ENCODE measurements at regions not wholly inside any gene's neighbourhood (a gene's known extent, or its start where the extent isn't known, plus 50 kb on each side); places are given as distances from the start of the nearest gene placed in this dataset.
"Not testable (repeated sequence)": the region's sequence is repeated elsewhere in the genome, so short reads cannot be mapped to it uniquely, and the experiment has no call there.

DNA sequence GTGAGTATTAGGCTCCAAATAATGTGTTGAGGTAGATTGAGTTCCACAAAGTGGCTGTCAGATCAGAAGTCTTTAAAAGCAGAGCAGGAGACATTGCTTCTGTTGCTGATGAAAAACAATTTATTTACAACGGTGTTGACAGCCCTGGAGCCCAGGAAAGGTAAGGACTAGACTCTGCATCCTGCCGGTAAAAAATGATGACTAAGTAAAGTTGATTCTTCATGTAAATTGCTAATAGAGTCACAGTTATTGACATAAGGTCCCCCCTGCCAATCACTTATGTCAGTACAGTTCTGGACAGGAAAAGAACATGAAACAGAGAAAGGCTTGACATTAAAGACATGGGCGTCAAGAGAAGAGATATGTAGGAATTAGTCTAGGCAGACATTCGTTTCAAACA, 552.5 kb downstream of the HTR1A start:
- Mint-ChIP-seq H3K36me3 (ENCODE audit: low read depth) (no peaks in the 10 kb centered on the region), H3K4me1 (no peaks in the 10 kb centered on the region), H3K27ac (ENCODE audit: unreplicated experiment) (no peak overlapping the region), H3K27me3 (ENCODE audit: low read depth) (peaks cover 40% of the 10 kb centered on the region), H3K9me3 (no peaks in the 10 kb centered on the region), H3K4me3 (no peak overlapping the region)
- no peak for DNase-seq (ENCODE audit: low read depth, low spot score)
- TF ChIP-seq, protein P1, sequence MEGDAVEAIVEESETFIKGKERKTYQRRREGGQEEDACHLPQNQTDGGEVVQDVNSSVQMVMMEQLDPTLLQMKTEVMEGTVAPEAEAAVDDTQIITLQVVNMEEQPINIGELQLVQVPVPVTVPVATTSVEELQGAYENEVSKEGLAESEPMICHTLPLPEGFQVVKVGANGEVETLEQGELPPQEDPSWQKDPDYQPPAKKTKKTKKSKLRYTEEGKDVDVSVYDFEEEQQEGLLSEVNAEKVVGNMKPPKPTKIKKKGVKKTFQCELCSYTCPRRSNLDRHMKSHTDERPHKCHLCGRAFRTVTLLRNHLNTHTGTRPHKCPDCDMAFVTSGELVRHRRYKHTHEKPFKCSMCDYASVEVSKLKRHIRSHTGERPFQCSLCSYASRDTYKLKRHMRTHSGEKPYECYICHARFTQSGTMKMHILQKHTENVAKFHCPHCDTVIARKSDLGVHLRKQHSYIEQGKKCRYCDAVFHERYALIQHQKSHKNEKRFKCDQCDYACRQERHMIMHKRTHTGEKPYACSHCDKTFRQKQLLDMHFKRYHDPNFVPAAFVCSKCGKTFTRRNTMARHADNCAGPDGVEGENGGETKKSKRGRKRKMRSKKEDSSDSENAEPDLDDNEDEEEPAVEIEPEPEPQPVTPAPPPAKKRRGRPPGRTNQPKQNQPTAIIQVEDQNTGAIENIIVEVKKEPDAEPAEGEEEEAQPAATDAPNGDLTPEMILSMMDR (conservative IDR thresholded peaks at IDR 0.05): no peak

DNA sequence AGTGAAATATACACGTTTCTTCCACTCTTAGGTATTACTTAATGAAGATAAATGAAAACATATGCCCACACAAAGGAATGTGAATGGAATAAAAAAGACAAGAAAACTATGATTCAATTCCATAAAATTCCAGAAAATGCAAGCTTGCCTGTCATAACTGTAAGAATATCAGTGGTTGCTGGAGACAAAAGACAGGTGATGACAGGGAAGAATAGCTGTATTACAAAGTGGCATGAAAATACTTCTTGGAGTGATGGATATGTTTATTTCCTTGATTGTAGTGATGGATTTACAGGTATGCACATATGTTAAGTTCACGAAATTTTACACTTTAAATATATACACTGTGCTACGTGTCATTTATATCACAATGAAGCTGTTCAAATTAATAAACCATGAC, 553.3 kb downstream of the HTR1A start:
- no peaks in the 10 kb centered on the region for H3K36me3 Mint-ChIP-seq (ENCODE audit: low read depth)
- H3K4me1 Mint-ChIP-seq: no peaks in the 10 kb centered on the region
- no peak overlapping the region for H3K4me3 Mint-ChIP-seq
- H3K27me3 Mint-ChIP-seq (ENCODE audit: low read depth): peaks cover 36% of the 10 kb centered on the region
- no peaks in the 10 kb centered on the region for H3K9me3 Mint-ChIP-seq
- H3K27ac Mint-ChIP-seq (ENCODE audit: unreplicated experiment): no peak overlapping the region
- DNase-seq (ENCODE audit: low read depth, low spot score): no peak
- TF ChIP-seq, protein P1 (conservative IDR thresholded peaks at IDR 0.05): no peak

DNA sequence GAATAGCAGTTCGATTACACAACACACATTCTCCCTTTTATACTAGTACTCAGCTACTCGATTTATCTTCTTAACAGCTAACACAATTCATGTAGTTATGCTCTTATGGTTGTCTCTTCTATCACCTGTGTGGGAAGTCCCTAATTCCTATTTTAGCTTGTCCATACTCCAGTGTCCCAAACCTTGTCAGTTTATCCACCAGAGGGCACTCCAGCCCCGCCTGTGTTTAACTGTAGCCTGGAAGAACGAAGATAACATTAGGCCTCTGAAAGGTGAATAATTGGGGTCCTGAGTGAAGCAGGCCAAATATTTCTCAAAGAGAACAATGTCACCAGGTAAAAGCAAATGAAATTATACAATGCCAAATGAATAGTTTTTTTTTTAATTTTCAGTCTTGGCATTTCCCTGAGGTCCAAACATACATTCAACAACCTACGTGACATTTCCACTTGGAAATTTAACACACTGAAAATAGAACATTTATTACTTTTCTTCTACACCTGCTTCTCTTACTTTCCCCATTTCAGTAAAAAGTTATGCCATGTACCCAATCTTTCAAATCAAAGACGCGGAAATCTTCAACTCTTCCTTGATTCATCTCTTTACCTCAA, 560.7 kb downstream of the HTR1A start:
- Mint-ChIP-seq H3K4me3 (no peak overlapping the region), H3K36me3 (ENCODE audit: low read depth) (no peaks in the 10 kb centered on the region), H3K9me3 (no peaks in the 10 kb centered on the region), H3K27me3 (ENCODE audit: low read depth) (peaks cover 13% of the 10 kb centered on the region), H3K4me1 (no peaks in the 10 kb centered on the region), H3K27ac (ENCODE audit: unreplicated experiment) (no peak overlapping the region)
- TF ChIP-seq, protein P1 (conservative IDR thresholded peaks at IDR 0.05): peak; percentile 94
- DNase-seq (ENCODE audit: low read depth, low spot score): peak; percentile 72

DNA sequence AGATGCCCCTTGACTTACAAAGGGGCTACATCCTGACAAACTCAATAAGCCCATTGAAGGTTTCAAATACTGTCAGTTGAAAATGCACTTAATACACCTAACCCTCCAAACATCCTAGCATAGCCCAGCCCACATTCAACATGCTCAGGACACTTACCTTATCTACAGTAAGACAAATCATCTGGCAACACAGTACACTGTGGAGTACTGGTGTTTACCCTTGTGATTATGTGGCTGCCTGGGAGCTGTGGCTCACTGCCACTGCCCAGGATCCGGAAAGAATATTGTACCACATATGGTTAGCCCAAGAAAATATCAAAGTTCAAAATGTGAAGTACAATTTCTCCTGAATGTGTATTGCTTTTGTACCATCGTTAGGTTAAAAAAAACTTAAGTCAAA, 562.2 kb downstream of the HTR1A start:
- H3K4me1 Mint-ChIP-seq: no peaks in the 10 kb centered on the region
- no peak for DNase-seq (ENCODE audit: low read depth, low spot score)
- no peak overlapping the region for H3K4me3 Mint-ChIP-seq
- H3K9me3 Mint-ChIP-seq: no peaks in the 10 kb centered on the region
- H3K27me3 Mint-ChIP-seq (ENCODE audit: low read depth): peaks cover 8% of the 10 kb centered on the region
- TF ChIP-seq, protein P1 (conservative IDR thresholded peaks at IDR 0.05): no peak
- H3K36me3 Mint-ChIP-seq (ENCODE audit: low read depth): no peaks in the 10 kb centered on the region
- no peak overlapping the region for H3K27ac Mint-ChIP-seq (ENCODE audit: unreplicated experiment)

DNA sequence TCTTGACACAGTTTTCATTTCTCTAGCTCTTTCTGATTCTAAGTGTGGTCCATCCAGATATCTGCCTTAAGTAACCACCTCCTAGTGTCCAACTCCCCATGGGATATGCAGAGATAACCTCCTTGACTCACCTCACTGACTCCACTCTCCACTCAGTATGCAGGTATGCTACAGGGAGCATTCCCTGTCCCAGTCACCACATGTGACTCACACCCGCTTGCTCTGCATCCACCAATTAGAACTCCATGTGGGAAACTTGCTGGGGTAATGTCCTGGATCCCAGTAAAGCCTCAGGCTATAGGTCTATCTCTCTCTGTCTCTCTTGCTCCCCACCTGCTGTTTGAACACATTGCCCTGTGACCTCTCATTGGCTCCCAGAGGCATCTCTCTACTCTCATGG, 563.9 kb downstream of the HTR1A start:
- H3K36me3 Mint-ChIP-seq (ENCODE audit: low read depth): no peaks in the 10 kb centered on the region
- H3K4me3 Mint-ChIP-seq: no peak overlapping the region
- peaks cover 9% of the 10 kb centered on the region for H3K27me3 Mint-ChIP-seq (ENCODE audit: low read depth)
- no peak overlapping the region for H3K27ac Mint-ChIP-seq (ENCODE audit: unreplicated experiment)
- no peaks in the 10 kb centered on the region for H3K9me3 Mint-ChIP-seq
- no peaks in the 10 kb centered on the region for H3K4me1 Mint-ChIP-seq
- no peak for DNase-seq (ENCODE audit: low read depth, low spot score)
- TF ChIP-seq, protein P1 (conservative IDR thresholded peaks at IDR 0.05): no peak

DNA sequence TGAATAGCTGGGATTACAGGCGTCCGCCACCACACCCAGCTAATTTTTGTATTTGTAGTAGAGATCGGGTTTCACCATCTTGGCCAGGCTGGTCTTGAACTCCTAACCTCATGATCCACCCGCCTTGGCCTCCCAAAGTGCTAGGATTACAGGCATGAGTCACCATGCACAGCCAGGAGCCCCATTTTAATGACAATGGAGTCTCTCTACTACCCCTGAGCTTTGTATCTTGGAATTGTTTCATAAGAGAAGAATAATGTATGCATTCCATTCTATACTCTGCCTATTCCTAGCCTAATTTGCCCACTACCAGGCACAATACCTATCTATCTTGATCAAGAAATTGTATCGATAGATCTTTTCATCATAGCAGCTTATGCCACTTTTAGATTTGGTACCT, 574.1 kb downstream of the HTR1A start:
- H3K27me3 Mint-ChIP-seq (ENCODE audit: low read depth); DNase-seq (ENCODE audit: low read depth, low spot score); H3K4me1 Mint-ChIP-seq; H3K36me3 Mint-ChIP-seq (ENCODE audit: low read depth); H3K4me3 Mint-ChIP-seq; H3K9me3 Mint-ChIP-seq; H3K27ac Mint-ChIP-seq (ENCODE audit: unreplicated experiment): not testable (repeated sequence)
